T-helper 17 cell (primary cell): ENCODE measurements at regions not wholly inside any gene's neighbourhood (a gene's known extent, or its start where the extent isn't known, plus 50 kb on each side); places are given as distances from the start of the nearest gene placed in this dataset.
"Not testable (repeated sequence)": the region's sequence is repeated elsewhere in the genome, so short reads cannot be mapped to it uniquely, and the experiment has no call there.

Experiments
- ATAC-seq: fragments of 150-1000 bp; cut with Tn5 transposase; 2 replicates; pipeline ENCODE4 v1.10.0; 2021; ENCODE audit warnings: mild to moderate bottlenecking, moderate library complexity
- DNase-seq, 3 donors: peaks; one replicate each; pipeline versions ENCODE4 v3.0.0 to v3.0.0-alpha.2; 2020 to 2021
- H3K9me3 ChIP-seq: one replicate; pipeline ENCODE4 v1.7.0; 2013; ENCODE audit warnings: low read length, mild to moderate bottlenecking; ENCODE audit not compliant: control insufficient read depth, poor library complexity, severe bottlenecking
- H3K27ac Mint-ChIP-seq: one replicate; pipeline ENCODE4 v1.8.0; 2022; ENCODE audit warnings: mild to moderate bottlenecking, moderate library complexity, mixed read lengths
- H3K27me3 Mint-ChIP-seq: one replicate; pipeline ENCODE4 v1.8.0; 2022; ENCODE audit warnings: mixed read lengths
- H3K36me3 Mint-ChIP-seq: one replicate; pipeline ENCODE4 v1.8.0; 2022; ENCODE audit warnings: low read depth, mixed read lengths
- H3K4me1 Mint-ChIP-seq: one replicate; pipeline ENCODE4 v1.8.0; 2022; ENCODE audit warnings: mild to moderate bottlenecking, mixed read lengths
- H3K4me3 Mint-ChIP-seq: one replicate; pipeline ENCODE4 v1.8.0; 2022; ENCODE audit warnings: mild to moderate bottlenecking, moderate library complexity, mixed read lengths

DNA sequence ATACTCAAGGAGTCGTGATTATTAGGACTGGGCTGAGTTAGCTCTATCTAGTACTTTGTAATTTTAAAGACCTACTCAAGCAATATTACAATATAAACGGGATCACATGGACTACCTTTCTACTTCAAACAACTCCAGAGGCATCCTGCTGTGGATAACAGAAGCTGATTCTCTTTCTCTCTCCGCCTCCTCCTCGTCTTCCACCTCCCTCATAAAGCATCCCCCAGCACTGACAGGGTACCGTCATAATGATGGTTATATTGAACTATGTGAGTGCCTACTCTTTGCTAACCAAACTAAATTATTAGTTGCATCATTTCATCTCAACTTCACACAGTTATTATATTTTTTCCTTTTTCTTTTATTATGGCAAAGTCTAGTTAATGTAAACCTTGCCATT lies 165.4 kb upstream of the FOXF1 start:
- ATAC-seq = no peak
- no peaks in the 10 kb centered on the region for H3K36me3 Mint-ChIP-seq

DNA sequence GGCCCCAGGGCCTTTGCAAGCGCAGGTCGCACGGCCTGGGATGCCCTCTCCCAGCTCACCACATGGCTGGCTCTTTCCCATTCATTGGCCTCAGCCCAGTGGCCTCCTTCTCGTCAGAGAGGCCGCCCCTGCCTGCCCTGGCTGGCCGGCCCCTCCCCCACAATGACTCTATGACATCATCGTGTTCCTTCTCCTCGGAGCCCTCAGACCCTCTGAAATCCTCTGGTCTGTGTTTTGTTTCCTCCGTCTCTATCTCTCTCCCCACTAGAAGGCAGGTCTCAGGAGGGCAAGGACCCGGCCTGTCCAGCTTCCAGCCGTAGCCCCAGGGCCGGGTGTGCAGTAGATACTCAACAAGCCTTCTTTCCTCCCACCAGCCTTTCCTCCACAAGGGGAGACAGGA lies 164.8 kb upstream of the FOXF1 start:
- peaks cover 68% of the 10 kb centered on the region for H3K27me3 Mint-ChIP-seq
- no peaks in the 10 kb centered on the region for H3K9me3 ChIP-seq
- peaks cover 4% of the 10 kb centered on the region for H3K4me1 Mint-ChIP-seq
- H3K36me3 Mint-ChIP-seq = no peaks in the 10 kb centered on the region
- H3K27ac Mint-ChIP-seq = no peak overlapping the region
- no peak for DNase-seq
- ATAC-seq = no peak
- no peak overlapping the region for H3K4me3 Mint-ChIP-seq

More for the DNA sequence above, 165.4 kb upstream of the FOXF1 start:
- H3K27me3 Mint-ChIP-seq = peaks cover 61% of the 10 kb centered on the region
- peaks cover 4% of the 10 kb centered on the region for H3K4me1 Mint-ChIP-seq
- no peak for DNase-seq
- H3K9me3 ChIP-seq = no peaks in the 10 kb centered on the region
- no peak overlapping the region for H3K27ac Mint-ChIP-seq
- no peak overlapping the region for H3K4me3 Mint-ChIP-seq

DNA sequence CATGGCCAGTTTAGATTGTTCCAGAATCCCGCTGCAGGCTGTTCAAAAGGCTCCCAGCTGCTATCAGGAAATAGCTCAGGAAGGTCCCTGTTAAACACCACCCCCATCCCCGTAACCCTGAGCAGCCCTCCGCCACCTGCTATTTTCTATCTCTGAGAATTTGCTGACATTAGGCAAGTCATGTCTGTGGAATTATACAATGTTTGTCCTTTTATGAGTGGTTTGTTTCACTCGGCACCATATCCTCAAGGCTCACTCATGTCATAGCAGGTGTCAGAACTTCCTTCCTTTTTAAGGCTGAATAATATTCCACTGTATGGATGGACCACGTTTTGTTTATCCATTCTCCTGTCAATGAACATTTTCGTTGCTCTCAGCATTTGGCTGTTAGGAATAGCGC lies 164.3 kb upstream of the FOXF1 start:
- H3K9me3 ChIP-seq = no peaks in the 10 kb centered on the region
- DNase-seq (no peak), ATAC-seq (no peak)
- Mint-ChIP-seq H3K4me1 (peaks cover 4% of the 10 kb centered on the region), H3K4me3 (no peak overlapping the region), H3K27ac (no peak overlapping the region), H3K27me3 (peaks cover 71% of the 10 kb centered on the region), H3K36me3 (no peaks in the 10 kb centered on the region)

DNA sequence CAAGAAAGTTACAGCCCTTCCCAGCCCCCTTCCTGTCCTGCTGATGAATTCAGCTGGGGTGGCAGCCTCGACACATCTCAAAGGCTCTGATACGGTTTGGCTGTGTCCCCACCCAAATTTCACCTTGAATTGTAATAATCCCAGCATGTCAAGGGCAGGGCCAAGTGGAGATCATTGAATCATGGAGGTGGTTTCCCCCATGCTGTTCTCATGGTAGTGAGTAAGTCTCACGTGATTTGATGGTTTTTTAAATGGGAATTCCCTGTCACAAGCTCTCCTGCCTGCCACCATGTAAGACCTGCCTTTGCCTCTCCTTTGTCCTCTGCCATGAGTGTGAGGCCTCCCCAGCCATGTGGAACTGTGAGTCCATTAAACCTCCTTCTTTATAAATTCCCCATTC lies 163.2 kb upstream of the FOXF1 start:
- H3K9me3 ChIP-seq = no peaks in the 10 kb centered on the region
- no peak overlapping the region for H3K4me3 Mint-ChIP-seq
- H3K27me3 Mint-ChIP-seq = peaks cover 74% of the 10 kb centered on the region
- DNase-seq (no peak), ATAC-seq (no peak)
- H3K36me3 Mint-ChIP-seq = peaks cover 3% of the 10 kb centered on the region
- no peak overlapping the region for H3K27ac Mint-ChIP-seq
- peaks cover 4% of the 10 kb centered on the region for H3K4me1 Mint-ChIP-seq

DNA sequence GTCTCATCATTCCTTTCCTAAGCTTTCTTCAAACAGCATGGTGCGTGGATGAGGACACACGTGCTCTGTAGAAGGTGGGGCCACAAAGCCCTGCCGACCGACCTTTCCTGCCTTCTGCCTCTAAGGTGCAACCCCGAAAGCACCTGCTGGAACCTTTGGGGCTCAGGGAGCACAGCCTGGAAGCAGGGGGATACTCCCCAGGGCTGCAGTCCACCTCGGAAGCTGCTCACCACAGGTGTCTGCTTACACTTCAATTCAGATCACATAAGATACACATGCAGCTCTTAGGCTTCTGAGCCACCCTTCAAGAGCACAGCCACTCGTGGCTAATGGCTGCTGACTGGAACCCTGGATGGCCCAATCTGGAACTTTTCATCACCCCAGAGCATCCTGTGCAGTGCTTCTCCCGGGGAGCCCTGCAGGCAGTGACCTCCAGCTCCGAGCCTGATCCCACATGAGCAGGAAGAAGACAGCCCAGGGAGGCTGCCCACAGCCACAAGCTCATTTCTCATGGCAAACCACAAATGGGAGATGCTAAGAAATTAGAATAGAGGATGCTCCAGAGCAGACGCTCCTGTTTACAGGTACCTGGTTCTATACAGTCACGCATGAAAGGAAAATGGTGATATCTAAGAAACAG lies 162.3 kb upstream of the FOXF1 start:
- ATAC-seq = no peak
- Mint-ChIP-seq H3K27ac (no peak overlapping the region), H3K4me1 (peaks cover 4% of the 10 kb centered on the region), H3K27me3 (peaks cover 70% of the 10 kb centered on the region), H3K4me3 (no peak overlapping the region), H3K36me3 (peaks cover 3% of the 10 kb centered on the region)
- H3K9me3 ChIP-seq = no peaks in the 10 kb centered on the region
- DNase-seq = no peak

DNA sequence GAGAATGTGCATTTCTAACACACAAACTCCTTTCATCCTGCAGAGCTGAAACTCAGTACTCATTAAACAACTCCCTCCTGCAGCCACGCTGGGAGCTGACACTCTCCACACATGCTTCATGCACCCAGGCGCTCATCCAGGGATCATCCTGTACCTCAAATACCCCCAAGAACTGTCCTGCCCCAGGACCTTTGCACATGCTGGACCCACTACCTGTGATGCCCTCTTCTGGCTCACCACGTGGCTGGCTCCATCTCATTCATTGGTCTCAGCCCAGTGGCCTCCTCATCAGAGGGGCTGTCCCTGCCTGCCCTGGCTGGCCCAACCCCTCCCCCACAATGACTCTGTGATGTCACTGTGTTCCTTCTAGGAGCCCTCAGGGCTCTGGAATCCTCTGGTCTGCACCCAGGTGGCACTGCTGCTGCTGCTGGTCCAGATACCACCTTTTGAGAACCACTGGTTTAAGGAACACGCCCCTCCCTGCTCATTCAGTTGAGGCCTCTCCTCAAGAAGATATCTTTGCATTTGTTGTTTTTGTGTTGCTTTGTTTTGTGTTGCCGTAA lies 160.9 kb upstream of the FOXF1 start:
- no peak overlapping the region for H3K27ac Mint-ChIP-seq
- no peak for ATAC-seq
- peaks cover 4% of the 10 kb centered on the region for H3K4me1 Mint-ChIP-seq
- DNase-seq = no peak
- peaks cover 56% of the 10 kb centered on the region for H3K27me3 Mint-ChIP-seq
- H3K36me3 Mint-ChIP-seq = peaks cover 3% of the 10 kb centered on the region
- H3K9me3 ChIP-seq = no peaks in the 10 kb centered on the region
- no peak overlapping the region for H3K4me3 Mint-ChIP-seq

DNA sequence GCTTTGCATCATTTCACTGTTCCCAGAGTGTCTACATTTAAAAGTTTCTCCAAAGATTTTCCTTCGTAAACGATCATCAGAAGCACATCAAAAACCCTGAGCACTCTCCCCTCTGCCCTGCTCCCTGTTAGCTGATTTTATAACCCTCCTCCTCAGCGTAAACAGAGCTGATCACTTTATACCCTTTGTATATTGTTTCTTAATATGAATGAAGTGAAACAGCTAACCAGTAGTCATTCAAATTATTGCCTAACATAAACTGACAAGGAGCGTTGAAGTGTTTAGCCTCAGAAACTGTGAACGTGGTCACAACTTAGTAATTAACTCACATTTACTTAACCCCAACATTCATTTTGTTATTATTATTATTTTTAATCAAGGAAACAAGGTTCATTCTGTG lies 160.0 kb upstream of the FOXF1 start:
- H3K27me3 Mint-ChIP-seq = peaks cover 47% of the 10 kb centered on the region
- H3K36me3 Mint-ChIP-seq = peaks cover 3% of the 10 kb centered on the region

DNA sequence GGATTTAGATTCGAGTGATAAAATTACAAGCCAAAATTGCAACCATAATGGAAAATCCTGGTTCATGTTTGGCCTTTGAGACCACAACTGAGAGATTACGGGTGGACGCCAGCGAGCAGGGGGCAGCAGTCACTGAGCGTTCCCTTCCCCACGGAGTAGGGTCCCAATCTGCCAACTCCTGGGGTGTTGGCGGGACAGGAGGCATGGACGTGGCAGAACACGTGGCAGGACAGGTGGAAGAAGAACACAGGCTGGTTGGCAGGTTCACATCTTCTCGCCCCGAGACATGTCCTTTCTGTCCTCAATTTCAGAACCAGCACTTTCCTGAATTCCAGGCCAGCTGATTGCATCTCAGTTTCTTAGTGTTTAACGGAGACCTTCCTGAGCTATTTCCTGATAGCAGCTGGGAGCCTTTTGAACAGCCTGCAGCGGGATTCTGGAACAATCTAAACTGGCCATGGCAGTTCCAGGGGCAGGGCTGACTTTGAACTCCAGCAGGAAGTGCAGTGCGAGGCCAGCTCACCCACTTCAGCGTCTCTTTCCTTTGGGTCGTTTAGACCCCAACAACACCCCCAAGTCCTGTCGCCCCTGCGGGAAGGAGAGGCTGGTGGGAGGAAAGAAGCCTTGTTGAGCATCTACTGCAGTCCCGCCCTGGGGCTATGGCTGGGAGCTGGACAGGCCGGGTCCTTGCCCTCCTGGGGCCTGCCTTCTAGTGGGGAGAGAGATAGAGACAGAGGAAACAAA lies 159.1 kb upstream of the FOXF1 start:
- no peak for ATAC-seq
- H3K9me3 ChIP-seq = no peaks in the 10 kb centered on the region
- no peak for DNase-seq
- Mint-ChIP-seq H3K27me3 (peaks cover 41% of the 10 kb centered on the region), H3K4me1 (no peaks in the 10 kb centered on the region), H3K27ac (no peak overlapping the region), H3K4me3 (no peak overlapping the region), H3K36me3 (peaks cover 3% of the 10 kb centered on the region)

More for the DNA sequence above, 160.0 kb upstream of the FOXF1 start:
- DNase-seq = no peak
- H3K4me3 Mint-ChIP-seq = no peak overlapping the region
- no peak overlapping the region for H3K27ac Mint-ChIP-seq
- no peaks in the 10 kb centered on the region for H3K9me3 ChIP-seq
- ATAC-seq = no peak
- H3K4me1 Mint-ChIP-seq = peaks cover 3% of the 10 kb centered on the region

DNA sequence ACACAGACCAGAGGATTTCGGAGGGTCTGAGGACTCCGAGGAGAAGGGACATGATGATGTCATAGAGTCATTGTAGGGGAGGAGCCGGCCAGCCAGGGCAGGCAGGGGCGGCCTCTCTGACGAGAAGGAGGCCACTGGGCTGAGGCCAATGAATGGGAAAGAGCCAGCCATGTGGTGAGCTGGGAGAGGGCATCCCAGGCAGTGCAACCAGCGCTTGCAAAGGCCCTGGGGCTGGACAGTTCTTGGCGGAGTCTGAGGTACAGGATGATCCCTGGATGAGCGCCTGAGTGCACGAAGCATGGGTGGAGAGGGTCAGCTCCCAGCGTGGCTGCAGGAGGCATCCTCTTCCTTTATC lies 158.6 kb upstream of the FOXF1 start:
- not testable (repeated sequence) for ATAC-seq

DNA sequence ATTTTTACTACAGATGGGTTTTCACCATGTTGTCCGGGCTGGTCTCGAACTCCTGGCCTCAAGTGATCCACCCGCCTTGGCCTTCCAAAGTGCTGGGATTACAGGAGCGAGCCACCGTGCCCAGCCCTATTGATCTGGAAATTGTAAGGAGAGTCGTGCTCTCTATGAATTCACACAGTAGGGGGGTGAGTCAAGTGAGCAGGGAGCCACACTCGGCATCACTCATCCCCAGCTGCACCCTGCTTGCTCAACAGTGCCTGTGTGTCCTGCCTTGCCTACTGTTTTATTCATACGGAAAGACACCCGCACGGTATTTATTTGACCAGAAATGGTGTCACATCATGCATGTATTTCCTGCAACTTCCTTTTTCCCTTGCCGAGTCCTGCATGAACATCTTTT lies 157.2 kb upstream of the FOXF1 start:
- Mint-ChIP-seq H3K27me3 (peaks cover 37% of the 10 kb centered on the region), H3K4me1 (no peaks in the 10 kb centered on the region), H3K27ac (no peak overlapping the region)

More for the DNA sequence above, 158.6 kb upstream of the FOXF1 start:
- H3K4me1 Mint-ChIP-seq, H3K27ac Mint-ChIP-seq, H3K9me3 ChIP-seq, DNase-seq, H3K4me3 Mint-ChIP-seq, H3K36me3 Mint-ChIP-seq: not testable (repeated sequence)
- peaks cover 41% of the 10 kb centered on the region for H3K27me3 Mint-ChIP-seq

DNA sequence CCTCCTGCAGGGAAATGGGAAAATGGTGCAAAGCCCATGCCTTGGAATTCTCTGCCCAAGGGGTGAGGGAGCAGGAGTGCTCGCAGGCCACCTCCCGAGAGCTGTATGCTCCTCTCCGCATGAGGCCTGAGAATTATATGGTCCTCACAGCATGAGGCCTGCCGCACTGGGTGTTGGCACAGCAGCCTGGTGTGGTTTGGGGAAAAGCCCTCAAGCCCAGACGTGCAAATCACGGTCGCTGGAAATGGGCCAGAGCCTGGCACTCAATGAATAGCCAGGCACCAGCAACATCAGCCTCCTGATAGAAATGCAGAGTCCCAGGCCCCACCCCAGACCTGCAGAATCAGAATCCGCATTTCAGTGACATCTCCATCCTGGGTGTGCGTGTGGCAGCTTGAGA lies 156.4 kb upstream of the FOXF1 start:
- H3K36me3 Mint-ChIP-seq = peaks cover 3% of the 10 kb centered on the region
- no peak overlapping the region for H3K27ac Mint-ChIP-seq
- DNase-seq (no peak), ATAC-seq (no peak)
- H3K4me3 Mint-ChIP-seq = no peak overlapping the region
- no peaks in the 10 kb centered on the region for H3K4me1 Mint-ChIP-seq
- H3K9me3 ChIP-seq = no peaks in the 10 kb centered on the region
- H3K27me3 Mint-ChIP-seq = peaks cover 35% of the 10 kb centered on the region

More for the DNA sequence above, 157.2 kb upstream of the FOXF1 start:
- H3K9me3 ChIP-seq = no peaks in the 10 kb centered on the region
- peaks cover 3% of the 10 kb centered on the region for H3K36me3 Mint-ChIP-seq
- ATAC-seq (no peak), DNase-seq (no peak)
- no peak overlapping the region for H3K4me3 Mint-ChIP-seq

DNA sequence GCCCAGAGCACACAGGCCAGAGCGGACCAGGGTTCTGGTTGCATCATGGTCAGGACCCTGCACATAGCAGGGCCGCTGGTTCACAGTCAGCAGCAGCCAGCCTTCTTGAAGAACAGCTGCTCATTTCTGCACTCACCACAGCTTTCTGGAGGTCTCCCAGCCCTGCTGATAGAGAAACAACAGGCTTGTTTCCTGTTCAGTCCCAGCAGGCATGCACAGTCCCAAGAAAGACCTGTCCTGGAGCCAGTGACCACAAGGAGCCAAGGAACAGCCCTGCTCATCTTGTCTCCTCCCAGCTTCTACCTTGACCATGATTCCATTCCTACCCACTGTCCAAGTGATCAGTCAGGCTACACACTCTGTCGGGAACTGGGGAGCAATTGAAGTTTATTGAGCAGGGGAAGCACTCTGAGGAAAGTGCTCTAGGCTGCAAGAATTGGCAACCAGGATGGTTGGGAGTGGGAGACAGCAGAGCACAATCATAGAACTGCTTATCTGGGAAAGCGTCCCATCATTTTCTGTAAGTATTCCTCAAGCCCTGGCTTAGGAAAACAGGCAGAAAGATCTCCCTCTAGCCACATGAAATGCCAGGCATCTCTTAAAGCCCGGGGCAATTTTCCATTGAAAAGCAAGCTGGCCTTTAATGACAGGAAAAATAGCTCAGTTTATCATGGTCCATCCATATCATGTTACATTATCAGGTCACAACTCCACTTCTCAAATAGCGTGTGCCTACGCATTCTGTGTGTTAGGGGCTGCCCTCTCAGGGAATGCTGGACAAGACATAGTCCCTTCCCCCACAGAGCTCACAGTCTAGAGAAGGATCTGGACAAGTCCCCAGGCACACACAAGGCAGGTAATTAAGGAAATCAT lies 155.4 kb upstream of the FOXF1 start:
- H3K4me3 Mint-ChIP-seq = no peak overlapping the region
- H3K36me3 Mint-ChIP-seq = peaks cover 3% of the 10 kb centered on the region
- peaks cover 34% of the 10 kb centered on the region for H3K27me3 Mint-ChIP-seq
- ATAC-seq = no peak
- no peaks in the 10 kb centered on the region for H3K9me3 ChIP-seq
- no peaks in the 10 kb centered on the region for H3K4me1 Mint-ChIP-seq
- DNase-seq = no peak
- H3K27ac Mint-ChIP-seq = no peak overlapping the region

DNA sequence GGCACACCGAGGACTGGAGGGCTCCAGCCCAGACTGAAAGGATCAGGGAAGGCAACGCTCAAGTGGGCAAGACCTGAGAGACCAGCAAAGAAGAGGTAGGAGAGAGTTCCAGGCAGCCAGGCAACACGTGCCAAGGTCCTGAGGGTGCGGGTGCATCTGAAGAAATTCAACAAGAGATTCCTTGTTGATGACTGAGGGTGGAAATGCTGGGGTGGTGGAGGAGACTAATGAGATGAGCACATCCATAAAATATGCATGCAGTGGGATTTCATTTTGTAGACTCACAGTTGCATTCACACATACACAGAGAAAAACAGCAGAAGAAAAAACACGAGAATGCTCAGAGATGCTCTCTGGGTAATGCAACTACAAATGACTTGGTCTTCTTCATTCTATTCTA lies 154.8 kb upstream of the FOXF1 start:
- no peak for ATAC-seq
- Mint-ChIP-seq H3K27ac (no peak overlapping the region), H3K27me3 (peaks cover 29% of the 10 kb centered on the region), H3K4me1 (no peaks in the 10 kb centered on the region), H3K4me3 (no peak overlapping the region), H3K36me3 (peaks cover 3% of the 10 kb centered on the region)
- H3K9me3 ChIP-seq = no peaks in the 10 kb centered on the region
- no peak for DNase-seq
